Amniotic epithelial cell (primary cell): ENCODE measurements at regions not wholly inside any gene's neighbourhood (a gene's known extent, or its start where the extent isn't known, plus 50 kb on each side); places are given as distances from the start of the nearest gene placed in this dataset.

Source experiments
- DNase-seq: peaks from one replicate; pipeline ENCODE4 v3.0.0-alpha.2; 2010; ENCODE audit warnings: low read depth

- DNase-seq: no peak
Observed at GRCh38 chr1:168871531-168871930, 142.5 kb upstream of the DPT start.

DNA sequence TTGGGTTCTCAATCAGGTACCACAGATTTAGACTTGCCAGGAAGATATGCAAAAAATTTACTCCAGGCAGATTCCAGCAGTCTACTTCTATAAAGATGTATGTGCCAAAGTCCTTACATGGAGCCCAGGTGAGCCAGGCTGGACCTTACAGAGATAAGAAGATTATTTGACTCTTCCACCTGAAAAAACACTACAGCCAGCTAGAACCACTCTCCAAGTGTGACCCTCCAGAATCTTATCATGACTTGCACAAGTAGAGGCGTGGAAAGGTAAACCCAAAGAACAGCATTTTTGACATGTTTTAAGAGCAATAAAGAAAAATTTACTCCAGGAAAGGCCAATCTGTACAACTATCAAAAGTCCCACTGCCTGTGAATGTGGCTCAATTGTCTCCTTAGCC, 146.8 kb upstream of the DPT start:
- DNase-seq: no peak

DNA sequence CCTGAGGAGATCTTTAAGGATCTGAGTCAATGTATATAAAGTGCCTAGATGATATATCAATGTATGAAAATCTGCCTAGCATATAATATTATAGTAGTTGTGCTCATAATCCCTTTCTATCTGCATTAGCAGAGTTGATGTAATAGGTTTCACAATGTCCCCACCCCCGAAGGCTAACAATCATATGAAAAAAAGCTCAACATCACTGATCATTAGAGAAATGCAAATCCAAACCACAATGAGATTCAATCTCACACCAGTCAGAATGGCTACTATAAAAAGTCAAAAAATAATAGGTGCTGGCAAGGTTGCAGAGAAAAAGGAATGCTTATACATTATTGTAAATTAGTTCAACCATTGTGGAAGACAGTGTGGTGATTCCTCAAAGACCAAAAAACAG, 147.8 kb upstream of the DPT start:
- DNase-seq: no peak

DNA sequence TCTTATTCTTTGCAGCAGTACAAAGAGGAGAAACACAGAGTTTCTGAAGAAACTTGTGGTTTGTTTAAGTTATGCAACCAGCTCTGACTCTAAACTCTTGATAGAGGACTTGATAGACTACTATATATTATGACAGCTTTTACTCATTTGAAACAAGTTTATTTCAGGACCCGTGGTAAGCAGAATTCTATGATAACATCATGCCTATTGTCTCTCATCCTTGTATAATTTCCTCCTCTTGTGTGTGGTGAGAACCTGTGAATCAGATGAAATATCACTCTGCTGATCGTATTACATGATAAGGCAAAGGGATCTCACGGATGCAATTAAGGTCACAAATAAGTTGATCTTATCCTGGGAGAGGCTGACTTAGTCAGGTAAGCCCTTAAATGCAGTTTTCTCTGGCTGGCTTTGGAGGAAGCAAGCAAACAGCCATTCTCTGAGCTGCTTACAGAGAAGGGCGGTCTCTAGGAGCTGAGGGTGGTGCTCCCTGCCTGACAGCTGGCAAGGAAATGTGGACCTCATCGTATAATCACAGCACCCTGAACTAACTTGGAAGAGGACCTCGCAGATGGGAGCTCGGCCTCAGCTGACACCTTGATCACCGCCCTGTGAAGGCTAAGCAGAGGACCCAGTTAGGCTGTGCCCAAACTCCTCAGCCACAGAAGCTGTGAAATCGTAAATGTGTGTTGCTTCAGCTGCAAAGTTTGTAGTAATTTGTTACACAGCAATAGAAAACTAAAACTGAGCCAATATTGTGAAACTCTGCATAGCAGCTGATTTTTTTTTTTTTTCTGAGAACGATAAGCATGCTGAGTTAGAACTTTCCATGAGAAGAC, 151.1 kb upstream of the DPT start:
- DNase-seq: peak; percentile 58

- no peak for DNase-seq
Observed at GRCh38 chr1:168881656-168882260, 152.8 kb upstream of the DPT start.

- DNase-seq: no peak
Observed at GRCh38 chr1:168887381-168887780, 158.4 kb upstream of the DPT start.

- DNase-seq: no peak
Observed at GRCh38 chr1:168888418-168888817, 159.4 kb upstream of the DPT start.

GRCh38 chr1:168892931-168893330, 163.9 kb upstream of the DPT start:
- no peak for DNase-seq

- peak; percentile 5 for DNase-seq
Observed at GRCh38 chr1:168893359-168893801, 164.4 kb upstream of the DPT start.

- DNase-seq: no peak
Observed at GRCh38 chr1:168894397-168894903, 165.4 kb upstream of the DPT start.

DNA sequence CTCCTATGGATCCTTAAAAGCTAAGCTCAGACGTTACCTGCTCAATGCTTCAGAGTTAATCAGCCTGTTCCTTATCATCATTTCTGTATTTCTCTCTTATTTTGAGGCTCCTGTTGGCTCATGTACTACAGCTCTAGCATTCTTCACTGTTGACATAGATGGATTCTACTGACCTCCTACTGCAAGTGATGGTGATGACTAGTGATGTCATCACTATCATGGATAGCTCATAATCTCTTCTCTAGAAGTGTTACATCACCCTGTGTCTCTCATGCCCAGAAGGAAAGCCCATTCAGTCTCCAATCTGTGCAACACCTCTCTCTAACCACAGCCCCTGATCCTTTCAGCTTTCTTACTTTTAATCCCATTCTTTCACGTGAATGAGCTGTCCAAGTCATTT, 168.2 kb upstream of the DPT start:
- DNase-seq: peak; percentile 9

GRCh38 chr1:168903237-168903830, 174.3 kb upstream of the DPT start:
- DNase-seq: no peak

DNA sequence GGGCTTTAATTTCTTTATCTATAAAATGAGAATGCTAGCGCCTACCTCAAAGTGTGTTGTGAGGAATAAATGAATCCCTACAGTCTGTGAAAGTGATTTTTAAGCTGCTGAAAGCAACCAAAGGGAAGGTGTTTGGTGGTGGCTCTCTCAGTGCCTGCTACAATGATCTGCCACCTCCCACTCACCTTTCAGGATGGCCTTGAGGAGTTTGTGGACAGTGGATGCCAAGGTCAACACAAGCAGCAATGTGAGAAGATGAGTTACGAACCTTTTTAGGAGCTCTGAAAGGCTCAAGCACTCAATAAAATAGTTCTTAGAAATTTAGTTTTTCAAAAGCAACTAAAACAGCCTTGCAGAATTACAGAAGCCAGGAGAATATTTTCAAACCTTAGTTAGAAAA, 176.6 kb upstream of the DPT start:
- no peak for DNase-seq

DNA sequence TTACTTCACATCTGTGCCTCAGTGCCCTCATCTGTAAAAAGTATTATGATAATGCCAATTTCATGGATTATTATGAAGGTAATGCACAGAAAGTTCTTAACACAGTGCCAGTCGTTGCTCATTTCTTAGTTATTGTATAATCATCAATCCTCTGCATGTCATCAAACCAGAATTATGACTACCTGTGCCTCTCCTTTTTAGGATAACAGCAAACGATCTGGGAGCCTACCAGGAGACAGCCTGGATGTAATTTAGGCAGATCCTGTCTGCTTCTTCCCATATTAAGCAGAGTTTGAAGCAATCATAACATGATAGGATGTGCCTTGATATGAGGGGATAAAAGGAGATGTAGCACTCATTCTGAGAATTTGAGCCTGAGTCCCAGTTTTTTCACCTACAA, 177.4 kb upstream of the DPT start:
- DNase-seq: no peak

DNA sequence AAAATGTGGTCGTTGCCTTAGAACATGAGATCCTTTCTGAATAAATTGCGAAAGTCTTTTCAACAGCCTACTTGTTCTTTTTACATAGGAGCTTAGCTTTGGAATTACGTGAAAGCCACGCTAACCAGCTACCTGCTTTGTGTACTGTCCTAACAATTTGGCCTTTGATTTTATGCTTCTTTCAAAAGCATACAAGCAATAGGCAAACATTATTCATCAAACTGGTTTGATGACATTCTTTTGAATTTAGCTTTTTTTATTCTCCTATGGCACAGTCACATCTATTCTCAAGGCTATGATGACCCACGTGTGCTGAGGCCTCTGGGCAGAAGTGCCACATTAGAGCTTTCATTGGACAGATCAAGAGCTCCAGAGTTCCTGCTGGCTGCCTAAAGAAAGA, 178.0 kb upstream of the DPT start:
- no peak for DNase-seq

GRCh38 chr1:168907786-168908348, 178.9 kb upstream of the DPT start:
- no peak for DNase-seq

GRCh38 chr1:168910403-168910802, 181.4 kb upstream of the DPT start:
- no peak for DNase-seq

DNA sequence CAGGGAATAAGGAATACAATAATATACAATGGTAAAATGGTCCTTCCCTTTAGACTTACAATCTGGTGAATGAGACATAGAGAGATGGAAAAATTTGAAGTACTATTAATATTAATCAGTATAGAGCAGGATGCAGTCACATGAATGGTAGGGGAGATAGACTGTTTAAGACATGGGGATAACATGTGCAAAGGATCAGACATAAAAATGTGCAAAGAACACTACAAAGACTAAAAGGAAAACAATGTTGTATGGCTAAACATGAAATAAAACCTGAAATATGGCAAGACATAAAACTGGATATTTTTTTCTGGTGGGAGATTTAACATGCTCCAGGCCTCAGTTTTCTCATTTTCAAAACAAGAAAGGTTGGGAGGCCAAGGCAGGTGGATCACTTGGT, 182.4 kb upstream of the DPT start:
- no peak for DNase-seq

- no peak for DNase-seq
Observed at GRCh38 chr1:168913711-168914463, 184.9 kb upstream of the DPT start.

DNA sequence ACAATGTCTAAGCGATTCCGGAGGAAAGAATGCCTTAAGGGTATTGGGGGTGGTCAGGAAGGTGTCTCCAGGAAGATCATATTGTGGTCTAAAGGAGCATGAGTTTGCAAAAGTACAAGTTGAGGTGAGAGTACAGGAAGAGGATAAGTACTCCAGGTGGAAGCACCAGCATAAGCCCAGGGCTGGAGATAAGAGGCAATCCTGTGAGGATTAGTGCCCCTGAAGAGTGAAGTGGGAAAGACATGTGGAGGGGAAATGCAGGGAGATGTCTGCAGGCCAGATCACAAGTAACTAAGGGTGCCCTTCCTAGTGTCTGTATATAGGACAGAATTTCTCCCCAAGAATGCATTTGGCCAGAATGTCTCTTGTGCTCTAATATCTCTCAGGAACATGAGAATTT, 188.3 kb upstream of the DPT start:
- no peak for DNase-seq

DNA sequence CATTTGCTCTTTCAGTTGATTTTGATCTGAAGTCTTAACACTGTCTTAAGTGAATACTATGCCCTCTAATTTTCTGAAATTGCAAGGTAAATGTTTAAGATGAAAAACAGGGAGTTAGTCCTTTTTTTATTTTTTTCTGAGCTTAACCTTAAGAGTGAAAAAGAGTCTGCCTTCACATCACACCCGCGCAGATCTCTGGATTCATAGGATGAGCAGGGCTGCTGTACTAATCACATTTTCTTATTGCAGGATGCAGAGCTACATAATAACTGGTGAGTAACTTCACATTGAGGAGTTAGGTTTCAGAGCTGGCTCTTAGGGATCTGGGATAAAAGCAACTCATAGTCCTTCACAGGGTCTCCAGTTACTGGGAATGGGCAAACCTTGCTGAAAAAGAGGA, 188.7 kb upstream of the ATP1B1 start:
- no peak for DNase-seq
